ENCODE measurements at regions not wholly inside any gene's neighbourhood (a gene's known extent, or its start where the extent isn't known, plus 50 kb on each side); places are given as distances from the start of the nearest gene placed in this dataset.
"Not testable (repeated sequence)": the region's sequence is repeated elsewhere in the genome, so short reads cannot be mapped to it uniquely, and the experiment has no call there.

DNA sequence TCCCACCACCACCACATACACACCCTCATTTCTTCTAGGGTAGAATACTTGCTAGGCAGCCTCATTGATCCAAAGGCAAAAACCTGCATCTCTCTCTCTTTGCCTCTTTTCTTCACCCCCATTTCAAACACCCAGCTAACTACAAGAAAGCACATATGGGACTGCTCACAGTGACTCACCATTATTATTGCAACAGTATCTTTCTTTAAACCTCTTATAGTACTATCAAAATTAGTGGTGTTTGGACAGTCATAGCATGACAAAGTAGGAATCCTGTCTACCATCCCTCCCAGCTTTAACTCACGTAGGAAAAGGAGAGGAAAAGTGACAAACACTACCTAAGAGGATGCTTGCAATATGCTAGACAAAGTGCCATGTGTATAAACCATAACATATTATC is 422.5 kb upstream of the CRIM1 start:
- DNase-seq (ENCODE audit: low spot score), result no peak

DNA sequence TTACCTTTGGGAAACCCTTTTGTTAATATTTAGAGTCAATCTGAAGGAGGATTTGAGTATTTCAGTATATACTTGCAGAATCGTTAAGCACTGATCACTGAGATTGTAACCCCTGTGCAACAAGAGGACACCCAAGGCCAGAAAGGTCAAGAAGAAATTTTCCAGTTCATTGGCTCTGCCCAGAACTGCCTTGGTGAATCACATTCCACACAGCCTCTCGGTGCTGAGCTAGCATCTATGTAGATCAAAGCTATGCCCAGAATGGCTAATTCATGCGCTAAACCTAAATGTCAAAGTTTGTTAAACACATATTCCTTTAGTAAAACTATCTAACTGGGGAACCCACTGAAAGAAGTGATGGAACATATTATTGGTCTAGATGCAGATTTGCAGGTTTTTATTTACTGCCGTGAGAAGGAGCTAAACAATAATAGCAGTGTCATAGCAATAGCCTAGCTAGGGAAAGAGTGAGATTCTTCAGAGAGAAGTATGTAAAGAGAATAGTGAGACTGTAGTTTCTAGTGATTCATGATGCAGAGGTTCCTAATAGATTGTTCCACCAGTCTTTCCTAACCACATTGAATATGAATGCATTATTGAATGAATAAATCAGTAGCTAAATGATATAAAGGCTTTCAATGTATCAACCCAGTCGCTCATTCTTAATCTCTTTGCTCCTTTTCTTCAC is 423.2 kb upstream of the CRIM1 start:
- DNase-seq (ENCODE audit: low spot score), result no peak

DNA sequence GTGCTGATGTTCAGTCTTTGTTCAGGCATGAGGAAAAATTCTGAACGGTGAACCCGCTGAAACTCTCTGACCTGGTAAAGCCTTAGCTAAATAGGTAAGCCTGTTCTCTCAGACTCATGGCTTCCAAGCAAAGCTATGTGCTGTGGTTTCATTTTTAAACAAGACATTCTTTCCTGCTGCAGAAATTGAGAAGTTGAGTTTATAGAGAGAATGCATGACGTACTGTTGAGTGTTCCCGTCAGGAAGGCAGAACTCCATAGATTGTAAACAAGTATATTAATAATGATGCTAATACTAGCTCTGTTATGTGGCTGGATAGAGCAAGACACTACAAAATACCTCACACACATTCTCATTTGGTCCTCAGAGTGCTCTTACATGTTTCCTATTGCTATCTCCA is 424.0 kb upstream of the CRIM1 start:
- DNase-seq (ENCODE audit: low spot score), result no peak

DNA sequence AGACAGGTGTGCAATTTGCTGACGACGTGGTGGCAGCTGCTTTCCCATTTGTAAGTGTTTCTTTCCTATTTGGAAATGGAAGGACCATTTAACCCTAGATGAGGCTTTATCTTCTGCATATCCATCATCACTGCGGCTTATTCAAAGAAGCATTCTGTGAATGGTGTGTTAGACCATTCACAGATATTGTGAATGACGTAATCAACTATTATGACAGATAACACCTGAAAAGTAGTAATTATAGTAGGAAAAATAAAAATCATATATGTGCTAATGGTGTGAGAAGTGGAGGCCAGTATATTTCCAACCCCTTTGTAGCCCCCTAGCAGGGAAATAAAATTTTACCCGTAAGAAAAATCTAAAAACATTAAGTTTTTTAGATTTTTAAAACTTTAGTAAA is 424.5 kb upstream of the CRIM1 start:
- DNase-seq (ENCODE audit: low spot score), result no peak

DNA sequence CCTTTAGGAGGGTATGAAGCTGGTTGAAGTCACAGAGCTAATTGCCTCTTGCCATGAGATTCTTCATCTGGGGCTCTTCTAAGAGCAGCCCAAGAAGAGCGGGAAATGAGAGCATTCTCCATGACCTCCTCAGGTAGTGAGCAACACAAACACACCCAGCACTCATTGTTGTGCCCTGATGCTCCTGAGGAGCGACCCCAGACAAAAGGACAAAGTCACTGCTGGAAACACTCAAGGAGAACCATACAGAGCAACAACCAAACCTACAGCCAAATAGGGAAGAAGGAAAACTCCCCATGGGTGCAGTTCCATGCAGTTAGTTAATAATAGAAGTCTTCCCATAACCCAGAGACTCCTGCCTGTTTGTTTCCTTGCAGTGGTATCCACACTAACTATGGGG is 426.0 kb upstream of the CRIM1 start:
- DNase-seq (ENCODE audit: low spot score), result no peak

DNA sequence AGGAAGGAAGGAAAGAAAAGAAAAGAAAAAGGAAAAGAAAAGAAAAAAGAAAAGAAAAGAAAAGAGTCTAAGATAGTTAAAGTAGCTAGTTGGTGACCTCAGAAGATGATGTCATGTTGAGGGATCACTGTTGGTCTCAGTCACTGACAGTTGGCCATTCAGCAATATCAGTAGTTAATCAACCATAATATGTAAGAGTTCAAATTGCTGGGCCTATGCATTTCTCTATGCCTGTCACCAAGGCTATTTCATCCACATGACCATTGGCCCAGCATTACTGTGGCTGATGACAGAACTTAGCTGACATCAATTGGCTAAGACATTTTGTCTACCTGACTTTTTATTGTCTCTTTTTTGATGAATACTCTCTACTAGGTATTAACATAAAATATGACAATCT is 435.5 kb upstream of the CRIM1 start:
- no peak for DNase-seq (ENCODE audit: low spot score)

DNA sequence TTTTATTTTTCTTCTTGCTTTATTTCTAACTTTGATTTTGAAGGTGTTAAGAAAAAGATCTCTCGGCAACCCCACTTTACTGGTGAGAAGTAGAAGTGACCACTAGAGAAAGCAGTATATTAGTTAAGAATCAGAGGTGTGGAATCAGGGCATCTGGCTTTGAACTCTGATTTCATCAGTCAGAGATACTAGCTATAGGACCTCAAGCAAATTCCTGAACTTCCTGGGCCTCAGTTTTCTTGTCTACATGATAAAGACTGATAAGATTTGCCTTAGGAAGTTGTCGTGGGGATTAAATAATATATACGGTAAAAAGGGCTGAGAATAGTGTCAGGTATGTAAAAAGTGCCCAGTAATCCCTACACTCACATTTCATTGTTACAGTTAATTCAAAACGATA is 440.3 kb upstream of the CRIM1 start:
- DNase-seq (ENCODE audit: low spot score), result no peak

DNA sequence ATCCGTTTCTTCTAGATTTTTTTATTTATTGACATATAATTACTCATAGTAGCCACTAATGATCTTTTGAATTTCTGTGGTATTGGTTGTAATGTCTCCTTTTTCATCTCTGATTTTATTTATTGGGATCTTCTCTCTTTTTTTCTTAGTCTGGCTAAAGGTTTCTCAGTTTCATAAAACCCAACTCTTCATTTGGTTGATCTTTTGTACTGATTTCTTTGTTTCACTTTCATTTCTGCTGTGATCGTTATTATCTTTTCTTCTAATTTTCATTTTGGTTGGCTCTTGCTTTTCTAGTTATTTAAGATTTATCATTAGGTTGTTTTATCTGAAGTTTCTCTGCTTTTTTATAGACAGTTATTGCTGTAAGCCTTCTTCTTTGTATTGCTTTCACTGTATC is 463.6 kb upstream of the CRIM1 start:
- DNase-seq (ENCODE audit: low spot score), result no peak

DNA sequence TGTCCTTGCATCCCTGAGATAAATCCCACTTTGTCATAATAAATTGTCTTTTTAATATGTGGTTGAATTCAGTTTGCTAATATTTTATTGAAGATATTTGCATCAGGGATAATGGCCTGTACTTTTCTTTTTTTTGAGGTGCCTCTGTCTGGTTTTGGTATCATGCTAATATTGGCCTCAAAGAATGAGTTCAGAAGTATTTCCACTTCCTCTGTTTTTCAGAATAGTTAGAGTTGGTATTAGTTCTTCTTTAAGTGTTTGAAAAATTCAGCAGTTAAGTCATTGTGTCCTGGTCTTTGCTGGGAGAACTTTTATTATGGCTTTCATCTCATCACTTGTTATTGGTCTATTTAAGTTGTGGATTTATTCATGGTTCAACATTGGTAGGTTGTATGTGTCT is 464.1 kb upstream of the CRIM1 start:
- no peak for DNase-seq (ENCODE audit: low spot score)

DNA sequence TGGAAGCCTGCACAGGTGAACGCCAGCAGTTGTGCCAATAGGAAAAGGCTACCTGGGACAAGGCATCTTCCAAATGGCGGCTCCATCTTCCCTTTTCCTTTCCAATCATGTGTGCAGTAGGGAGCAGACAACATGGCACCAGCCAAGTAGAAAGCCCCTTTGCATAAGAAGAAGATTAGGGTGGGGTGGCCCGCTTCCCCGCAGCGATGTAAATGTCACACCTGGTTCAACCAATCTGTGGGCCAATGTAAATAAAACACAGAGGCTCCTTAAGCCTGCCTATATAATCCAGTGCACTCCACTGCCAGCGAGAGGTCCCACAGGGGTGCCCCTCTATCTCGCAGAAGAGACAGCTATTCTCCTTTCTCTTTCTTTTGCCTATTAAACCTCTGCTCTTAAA is 468.4 kb upstream of the CRIM1 start:
- no peak for DNase-seq (ENCODE audit: low spot score)

DNA sequence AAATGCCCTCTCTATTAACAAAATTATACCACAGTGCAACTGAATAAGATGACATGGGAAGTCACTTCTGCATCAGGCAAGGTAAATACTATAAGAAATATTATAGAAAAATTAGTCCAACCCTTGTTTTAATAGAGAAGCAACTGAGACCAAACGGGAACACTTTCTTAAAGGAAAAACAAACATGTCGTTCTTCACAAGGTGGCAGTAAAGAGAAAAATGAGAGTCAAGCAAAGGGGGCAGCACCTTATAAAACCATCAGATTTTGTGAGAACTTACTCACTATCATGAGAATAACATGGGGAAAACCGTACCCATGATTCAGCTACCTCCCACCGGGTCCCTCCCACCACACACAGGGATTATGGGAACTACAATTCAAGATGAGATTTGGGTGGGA is 481.7 kb upstream of the CRIM1 start:
- no peak for DNase-seq (ENCODE audit: low spot score)

DNA sequence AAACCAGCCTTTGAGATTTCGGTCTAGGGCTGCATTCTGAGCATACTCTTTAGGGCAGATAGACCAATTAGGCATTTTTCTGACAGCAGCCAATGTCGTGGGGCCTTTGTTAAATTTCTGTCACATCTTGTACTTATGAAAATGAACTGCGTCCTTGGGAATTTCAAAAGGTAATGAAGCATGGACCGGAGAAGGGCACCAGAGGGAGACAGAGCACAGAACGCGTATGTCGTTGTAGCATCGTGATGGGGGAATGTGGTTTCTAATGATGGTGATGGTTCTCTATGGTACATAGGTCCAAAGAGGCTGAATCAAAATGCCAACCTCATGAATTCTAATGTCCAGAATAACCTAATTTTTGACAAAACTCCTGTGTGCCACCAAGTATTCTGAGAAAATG is 483.9 kb upstream of the CRIM1 start:
- no peak for DNase-seq (ENCODE audit: low spot score)

DNA sequence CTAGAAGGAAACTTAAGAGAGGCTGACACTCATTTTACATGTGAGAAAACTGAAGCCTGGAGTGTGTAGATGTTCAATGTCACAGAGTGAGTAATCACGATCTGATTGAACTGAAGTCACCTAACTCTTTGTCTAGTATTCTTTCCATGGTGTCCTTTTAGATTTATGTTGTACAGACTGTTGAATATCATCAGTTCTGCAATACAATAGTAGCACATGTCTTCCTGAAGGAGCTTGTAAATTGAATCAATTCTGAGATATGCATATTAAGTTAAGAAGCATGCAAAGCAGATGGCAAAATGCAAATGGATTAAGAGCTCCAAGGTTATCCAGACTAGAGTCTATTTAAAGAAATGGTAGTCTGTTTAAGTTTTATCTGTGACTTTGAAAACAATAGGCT is 484.9 kb upstream of the CRIM1 start:
- no peak for DNase-seq (ENCODE audit: low spot score)

DNA sequence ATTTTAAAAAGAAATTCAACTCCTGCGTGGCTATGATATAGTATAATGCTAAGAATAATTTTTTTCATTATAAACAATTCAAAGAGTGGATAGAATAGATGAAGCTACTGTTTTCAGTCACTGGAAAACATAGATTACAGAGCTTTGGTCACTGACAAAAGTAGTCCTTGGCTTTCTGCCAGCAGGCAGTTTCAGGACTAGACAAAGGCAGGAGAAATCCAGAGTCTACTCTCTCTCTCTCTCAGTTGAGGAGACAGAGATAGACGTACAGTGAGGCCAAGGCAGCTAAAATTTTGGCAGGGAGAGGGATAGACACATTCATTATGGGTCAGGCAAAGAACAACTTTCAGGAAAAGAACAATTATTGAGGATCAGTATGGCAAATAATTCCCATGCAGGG is 491.4 kb upstream of the CRIM1 start:
- no peak for DNase-seq (ENCODE audit: low spot score)

DNA sequence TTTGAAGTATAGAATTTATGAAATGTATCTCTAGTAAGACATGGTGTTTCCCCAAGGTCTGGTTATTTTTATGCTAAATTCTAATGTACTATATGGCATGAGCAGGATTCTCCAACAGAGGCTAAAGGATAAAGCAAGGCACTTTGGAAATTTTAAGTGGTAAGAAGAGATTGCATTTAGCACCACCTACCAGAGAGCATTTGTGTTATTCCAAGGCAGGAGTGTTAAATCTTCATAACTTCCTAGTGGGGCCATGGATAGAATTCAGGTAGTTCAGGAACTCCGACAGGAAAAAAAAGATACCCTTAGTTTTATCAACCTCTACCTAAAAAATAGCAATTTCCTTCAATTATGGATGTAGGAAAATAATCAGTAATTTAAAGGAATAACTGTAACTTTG is 497.4 kb upstream of the CRIM1 start:
- DNase-seq (ENCODE audit: low spot score), result no peak

DNA sequence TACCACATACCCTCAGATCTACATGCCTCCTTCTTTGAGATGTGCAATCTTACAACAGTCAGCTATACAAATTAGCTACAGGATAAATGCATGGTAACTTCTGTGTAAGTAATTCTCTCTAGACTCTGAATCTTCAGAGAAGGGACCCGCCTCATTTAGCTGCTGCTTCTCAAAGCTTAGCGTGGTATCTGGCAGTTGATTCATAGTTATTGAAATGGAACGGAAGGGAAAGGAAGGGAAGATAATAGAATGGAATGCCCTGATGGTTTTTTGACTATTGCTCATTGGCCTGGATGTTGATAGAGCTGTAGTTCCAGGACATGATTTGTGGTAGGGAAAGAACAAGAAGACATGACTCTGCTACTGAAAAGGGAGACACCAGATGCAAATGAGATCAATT is 498.1 kb upstream of the CRIM1 start:
- DNase-seq (ENCODE audit: low spot score), result no peak

DNA sequence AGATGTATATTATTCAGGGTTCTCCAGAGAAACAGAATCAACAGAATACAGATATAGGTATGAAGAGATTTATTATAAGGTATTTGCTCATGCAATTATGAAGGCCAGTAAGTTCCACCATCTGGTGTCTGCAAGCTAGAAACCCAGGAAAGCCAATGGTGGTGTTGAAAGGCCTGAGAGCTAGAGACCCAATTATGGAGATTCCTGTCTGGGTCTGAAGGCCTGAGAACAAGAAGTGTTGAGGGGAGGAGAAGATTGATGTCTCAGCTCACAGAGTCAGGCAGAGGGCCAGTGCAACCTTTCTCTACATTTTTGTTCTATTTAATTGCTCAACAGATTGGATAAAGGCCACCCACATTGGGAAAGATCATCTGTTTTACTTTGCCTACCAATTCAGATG is 524.2 kb upstream of the CRIM1 start:
- DNase-seq (ENCODE audit: low spot score), result no peak

DNA sequence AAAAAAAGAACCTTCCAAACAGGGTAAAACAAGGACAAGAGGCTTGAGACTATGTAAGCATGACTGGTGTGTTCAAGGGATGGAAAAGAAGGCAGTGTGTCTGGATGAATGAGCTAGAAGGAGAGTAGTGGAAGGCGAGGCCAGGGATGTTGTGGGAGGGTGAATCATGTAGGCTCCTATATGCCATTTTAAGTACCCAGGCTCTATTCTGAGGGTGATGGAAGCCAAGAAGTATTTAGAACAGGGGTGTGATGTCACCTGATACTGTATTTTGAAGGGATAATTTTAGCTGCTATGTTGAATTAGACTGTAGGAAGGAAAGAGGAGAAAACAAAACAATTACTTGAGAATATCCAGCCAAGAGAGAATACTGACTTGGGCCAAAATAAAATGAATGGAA is 524.7 kb upstream of the CRIM1 start:
- no peak for DNase-seq (ENCODE audit: low spot score)

DNA sequence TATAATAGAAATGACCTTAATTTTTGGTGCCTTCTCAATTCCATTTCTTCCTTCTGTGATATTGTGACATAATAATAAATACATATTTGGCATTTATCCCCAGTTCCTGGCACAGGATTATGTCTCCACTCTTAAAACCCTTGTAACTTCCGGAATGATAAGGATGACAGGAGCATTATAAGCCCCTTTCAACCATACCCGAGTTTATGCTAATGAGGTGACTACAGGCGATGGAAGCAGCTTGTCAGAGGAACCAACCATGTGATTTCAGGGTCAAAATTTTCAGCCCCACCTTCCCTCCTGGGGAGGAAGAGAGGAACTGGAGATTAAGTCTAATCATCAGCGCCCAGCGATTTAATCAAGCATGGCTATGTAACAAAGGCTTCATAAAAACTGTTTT is 528.5 kb upstream of the CRIM1 start:
- no peak for DNase-seq (ENCODE audit: low spot score)

DNA sequence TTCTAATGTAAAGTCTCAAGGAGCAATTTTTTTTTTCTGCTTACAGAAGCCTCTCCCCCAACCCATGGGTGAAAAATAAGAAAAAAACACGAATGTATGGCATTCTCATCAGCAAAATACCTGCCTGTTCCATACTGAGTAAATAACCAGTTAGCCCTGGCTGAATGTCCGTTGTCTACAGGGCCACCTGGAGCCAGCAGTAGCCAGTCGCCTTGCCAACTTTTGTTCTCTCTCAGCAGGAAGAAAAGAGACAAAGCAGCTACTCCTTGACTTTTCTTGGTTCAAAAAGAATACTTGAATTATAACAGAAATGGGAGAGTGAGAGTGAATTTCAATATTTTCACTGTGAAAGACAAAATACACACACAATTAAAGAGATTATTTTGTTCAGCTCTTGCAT is 532.9 kb upstream of the CRIM1 start:
- DNase-seq (ENCODE audit: low spot score), result no peak

DNA sequence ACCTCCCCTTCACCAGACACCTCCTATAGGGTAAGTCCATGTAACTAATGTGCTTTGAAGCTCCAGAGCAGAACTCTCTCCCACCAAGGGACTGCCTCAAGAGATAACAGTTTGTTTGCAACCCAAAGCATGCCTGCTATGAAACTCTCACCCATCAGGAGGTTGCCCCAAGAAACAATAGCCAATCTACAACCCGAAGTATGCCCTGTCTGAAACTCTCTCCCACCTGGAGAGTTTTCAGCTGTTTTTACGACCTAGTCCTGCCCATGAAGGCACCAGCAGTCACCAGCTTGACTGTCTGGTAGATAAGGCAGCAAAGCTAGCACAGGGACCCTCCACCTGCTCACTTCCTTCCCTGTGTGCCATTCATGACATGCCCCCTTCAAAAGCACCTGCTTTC is 533.9 kb upstream of the CRIM1 start:
- DNase-seq (ENCODE audit: low spot score), result no peak

DNA sequence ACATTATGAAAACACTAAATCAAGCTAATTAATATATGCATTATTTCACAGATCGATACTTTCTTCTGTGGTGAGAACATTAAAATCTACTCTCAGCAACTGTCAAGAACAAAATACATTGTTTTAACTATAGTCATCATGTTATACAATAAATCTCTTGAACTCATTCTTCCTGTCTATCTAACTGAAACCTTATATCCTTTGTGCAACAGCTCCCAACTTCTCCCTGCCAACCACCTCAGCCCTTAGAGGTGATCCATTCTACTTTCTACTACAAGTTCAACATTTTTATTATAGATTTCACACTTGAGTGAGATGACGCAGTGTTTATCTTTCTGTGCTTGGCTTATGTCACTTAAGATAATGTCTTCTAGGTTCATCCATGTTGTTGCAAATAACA is 535.2 kb upstream of the CRIM1 start:
- no peak for DNase-seq (ENCODE audit: low spot score)

DNA sequence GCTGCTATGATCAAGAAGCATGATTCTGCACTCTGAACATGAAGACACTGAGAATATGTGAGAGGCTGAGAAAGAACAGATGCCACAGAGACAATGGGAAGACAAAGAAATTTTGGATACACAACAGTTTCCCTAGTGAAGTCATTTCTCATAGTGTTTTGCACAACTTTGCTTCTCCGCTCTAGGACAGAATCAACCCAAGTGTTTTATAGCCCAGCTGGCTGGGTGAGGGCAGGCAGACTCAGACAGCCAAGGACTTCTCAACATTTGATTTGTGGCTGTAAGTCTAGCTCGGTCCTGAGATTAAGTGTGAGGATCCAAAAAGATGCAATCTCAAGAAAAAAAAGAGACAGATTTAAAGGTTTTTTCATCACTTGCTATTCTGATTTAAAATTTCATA is 536.5 kb upstream of the CRIM1 start:
- DNase-seq (ENCODE audit: low spot score), result no peak

DNA sequence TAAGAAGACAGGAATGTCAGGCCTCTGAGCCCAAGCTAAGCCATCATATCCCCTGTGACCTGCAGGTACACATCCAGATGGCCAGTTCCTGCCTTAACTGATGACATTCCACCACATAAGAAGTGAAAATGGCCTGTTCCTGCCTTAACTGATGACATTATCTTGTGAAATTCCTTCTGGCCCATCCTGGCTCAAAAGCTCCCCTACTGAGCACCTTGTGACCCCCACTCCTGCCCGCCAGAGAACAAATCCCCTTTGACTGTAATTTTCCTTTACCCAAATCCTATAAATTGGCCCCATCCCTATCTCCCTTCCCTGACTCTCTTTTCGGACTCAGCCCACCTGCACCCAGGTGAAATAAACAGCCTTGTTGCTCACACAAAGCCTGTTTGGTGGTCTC is 537.2 kb upstream of the CRIM1 start:
- not testable (repeated sequence) for DNase-seq (ENCODE audit: low spot score)

DNA sequence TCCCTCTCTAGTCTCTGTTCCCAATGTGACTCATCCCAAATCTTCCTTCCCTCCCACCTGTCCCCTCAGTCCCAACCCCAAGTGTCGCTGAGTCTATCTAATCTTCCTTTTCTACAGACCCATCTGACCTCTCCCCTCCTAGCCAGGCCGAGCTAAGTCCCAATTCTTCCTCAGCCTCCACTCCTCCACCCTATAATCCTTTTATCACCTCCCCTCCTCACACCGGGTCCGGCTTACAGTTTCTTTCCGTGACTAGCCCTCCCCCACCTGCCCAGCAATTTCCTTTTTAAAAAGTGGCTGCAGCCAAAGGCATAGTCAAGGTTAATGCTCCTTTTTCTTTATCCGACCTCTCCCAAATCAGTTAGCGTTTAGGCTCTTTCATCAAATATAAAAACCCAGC is 541.0 kb upstream of the CRIM1 start:
- not testable (repeated sequence) for DNase-seq (ENCODE audit: low spot score)

Measured in CD4-positive, alpha-beta T cell treated with Interleukin-6 at 100 ng/mL for 8 hours (primary cell).